Upper lobe of left lung (tissue), 4 donors: ENCODE measurements at regions not wholly inside any gene's neighbourhood (a gene's known extent, or its start where the extent isn't known, plus 50 kb on each side); places are given as distances from the start of the nearest gene placed in this dataset.

Experiments
- POLR2A ChIP-seq, 4 donors: fragments of 450-650 bp; IDR thresholded peaks; one replicate each; pipeline ENCODE4 v1.5.1; 2016 to 2017; ENCODE audit warnings: antibody characterized with exemption in 4 of 4, mild to moderate bottlenecking in 2 of 4
- POLR2AphosphoS5 ChIP-seq, 2 donors: sonication (generic); formaldehyde crosslinking; IDR thresholded peaks; one replicate each; pipeline ENCODE4 v1.5.1; 2017; ENCODE audit warnings: antibody characterized with exemption in 2 of 2
- TF ChIP-seq, protein P1 (sequence below), 6 experiments: fragments of 450-650 bp in 4 of 6; fragments of 200-600 bp in 2 of 6; sonication (generic) in 2 of 6; IDR thresholded peaks; one replicate each; pipeline ENCODE4 v1.5.1; 2016 to 2019; ENCODE audit warnings: antibody characterized with exemption in 6 of 6

DNA sequence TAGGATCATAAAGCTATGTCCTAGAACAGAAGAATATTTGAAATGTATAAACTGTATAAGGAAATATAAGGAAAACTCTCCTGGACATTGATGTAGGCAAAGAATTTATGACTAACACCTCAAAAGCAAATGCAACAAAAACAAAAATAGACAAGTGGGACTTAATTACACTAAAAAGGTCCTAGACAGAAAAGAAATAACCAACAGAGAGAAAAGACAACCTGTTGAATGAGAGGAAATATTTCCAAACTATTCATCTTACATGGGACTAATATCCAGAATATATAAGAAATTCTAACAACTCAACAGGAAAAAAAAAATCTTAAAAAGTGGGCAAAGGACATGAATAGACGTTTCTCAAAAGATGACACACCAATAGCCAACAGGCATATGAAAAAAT is 54.4 kb upstream of the PRDX4 start:
- TF ChIP-seq, protein P1, sequence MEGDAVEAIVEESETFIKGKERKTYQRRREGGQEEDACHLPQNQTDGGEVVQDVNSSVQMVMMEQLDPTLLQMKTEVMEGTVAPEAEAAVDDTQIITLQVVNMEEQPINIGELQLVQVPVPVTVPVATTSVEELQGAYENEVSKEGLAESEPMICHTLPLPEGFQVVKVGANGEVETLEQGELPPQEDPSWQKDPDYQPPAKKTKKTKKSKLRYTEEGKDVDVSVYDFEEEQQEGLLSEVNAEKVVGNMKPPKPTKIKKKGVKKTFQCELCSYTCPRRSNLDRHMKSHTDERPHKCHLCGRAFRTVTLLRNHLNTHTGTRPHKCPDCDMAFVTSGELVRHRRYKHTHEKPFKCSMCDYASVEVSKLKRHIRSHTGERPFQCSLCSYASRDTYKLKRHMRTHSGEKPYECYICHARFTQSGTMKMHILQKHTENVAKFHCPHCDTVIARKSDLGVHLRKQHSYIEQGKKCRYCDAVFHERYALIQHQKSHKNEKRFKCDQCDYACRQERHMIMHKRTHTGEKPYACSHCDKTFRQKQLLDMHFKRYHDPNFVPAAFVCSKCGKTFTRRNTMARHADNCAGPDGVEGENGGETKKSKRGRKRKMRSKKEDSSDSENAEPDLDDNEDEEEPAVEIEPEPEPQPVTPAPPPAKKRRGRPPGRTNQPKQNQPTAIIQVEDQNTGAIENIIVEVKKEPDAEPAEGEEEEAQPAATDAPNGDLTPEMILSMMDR (IDR thresholded peaks at IDR 0.05), result no peak
- TF ChIP-seq POLR2A (IDR thresholded peaks at IDR 0.05), result no peak
- no peak for TF ChIP-seq POLR2AphosphoS5 (IDR thresholded peaks at IDR 0.05)
